Coronary artery (tissue), 2 donors: ENCODE measurements at regions not wholly inside any gene's neighbourhood (a gene's known extent, or its start where the extent isn't known, plus 50 kb on each side); places are given as distances from the start of the nearest gene placed in this dataset.

Experiments used
- DNase-seq: peaks from one replicate; pipeline ENCODE4 v3.0.0-alpha.2; 2017; ENCODE audit warnings: low spot score
- H3K27ac ChIP-seq, 2 donors: fragments of 200-600 bp; sonication (generic); one replicate each; pipeline ENCODE4 v1.5.1; 2016 to 2019
- H3K4me3 ChIP-seq: fragments of 200-600 bp; sonication (generic); 2 replicates; pipeline ENCODE4 v1.5.1; 2016; ENCODE audit warnings: mild to moderate bottlenecking, moderate library complexity
- CTCF ChIP-seq: fragments of 200-600 bp; sonication (generic); IDR thresholded peaks from one replicate; pipeline ENCODE4 v1.5.1; 2019; ENCODE audit warnings: antibody characterized with exemption

GRCh38 chr1:73736125-73736524, 461.9 kb downstream of the LRRIQ3 start:
- no peak for TF ChIP-seq CTCF
- DNase-seq = no peak

GRCh38 chr1:73727036-73727435, 470.9 kb downstream of the LRRIQ3 start:
- DNase-seq = no peak
- Histone ChIP-seq H3K4me3 (no peak overlapping the region), H3K27ac (no peak overlapping the region)
- TF ChIP-seq CTCF = no peak

More at GRCh38 chr1:73736125-73736524, 461.9 kb downstream of the LRRIQ3 start:
- Histone ChIP-seq H3K27ac (no peak overlapping the region), H3K4me3 (no peak overlapping the region)

- TF ChIP-seq CTCF = no peak
- Histone ChIP-seq H3K27ac (no peak overlapping the region), H3K4me3 (no peak overlapping the region)
- DNase-seq = no peak
Measured at GRCh38 chr1:73722055-73722454, 475.9 kb downstream of the LRRIQ3 start.

GRCh38 chr1:73717976-73718375, 480.0 kb downstream of the LRRIQ3 start:
- DNase-seq = no peak
- H3K27ac ChIP-seq = no peak overlapping the region
- no peak for TF ChIP-seq CTCF
- H3K4me3 ChIP-seq = no peak overlapping the region

- no peak for TF ChIP-seq CTCF
- no peak for DNase-seq
- H3K27ac ChIP-seq = no peak overlapping the region
- H3K4me3 ChIP-seq = no peak overlapping the region
Measured at GRCh38 chr1:73711089-73711488, 486.9 kb downstream of the LRRIQ3 start.

- DNase-seq = no peak
- Histone ChIP-seq H3K4me3 (no peak overlapping the region), H3K27ac (no peak overlapping the region)
- TF ChIP-seq CTCF = no peak
Measured at GRCh38 chr1:73701826-73702225, 496.1 kb downstream of the LRRIQ3 start.

GRCh38 chr1:73676186-73676585, 521.8 kb downstream of the LRRIQ3 start:
- DNase-seq = no peak
- Histone ChIP-seq H3K27ac (no peak overlapping the region), H3K4me3 (no peak overlapping the region)
- no peak for TF ChIP-seq CTCF
